ENCODE measurements at regions not wholly inside any gene's neighbourhood (a gene's known extent, or its start where the extent isn't known, plus 50 kb on each side); places are given as distances from the start of the nearest gene placed in this dataset.

- no peak overlapping the region for H3K4me3 ChIP-seq (replicated peaks; ENCODE audit: low read depth, low read length)
- no peak for TF ChIP-seq CTCF (IDR thresholded peaks at IDR 0.05; ENCODE audit: low read length, missing control alignments)
- DNase-seq (ENCODE audit: low read depth) = no peak
Measured at GRCh38 chr21:16367079-16367478, 637.3 kb downstream of the USP25 start.

DNA sequence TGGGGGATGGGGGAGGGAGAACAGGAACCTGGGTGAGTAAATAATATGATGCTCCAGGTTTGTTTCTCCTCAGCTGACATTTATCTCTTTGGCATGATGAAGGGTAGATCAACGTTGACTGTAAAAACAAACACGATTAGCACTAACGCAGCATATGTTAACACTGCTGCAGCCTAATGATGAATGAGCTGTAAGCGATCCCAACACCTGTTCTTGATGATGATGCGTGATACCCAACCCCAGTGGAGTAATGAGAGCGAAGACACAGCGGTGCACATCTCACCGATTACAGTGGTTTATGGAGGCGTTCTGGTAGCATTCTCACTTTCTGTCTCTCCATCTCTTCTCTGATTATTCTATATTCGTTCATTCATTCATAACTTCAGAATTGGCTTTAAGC, 640.4 kb downstream of the USP25 start:
- TF ChIP-seq CTCF (IDR thresholded peaks at IDR 0.05; ENCODE audit: low read length, missing control alignments) = no peak
- no peak for DNase-seq (ENCODE audit: low read depth)
- no peak overlapping the region for H3K4me3 ChIP-seq (replicated peaks; ENCODE audit: low read depth, low read length)

DNA sequence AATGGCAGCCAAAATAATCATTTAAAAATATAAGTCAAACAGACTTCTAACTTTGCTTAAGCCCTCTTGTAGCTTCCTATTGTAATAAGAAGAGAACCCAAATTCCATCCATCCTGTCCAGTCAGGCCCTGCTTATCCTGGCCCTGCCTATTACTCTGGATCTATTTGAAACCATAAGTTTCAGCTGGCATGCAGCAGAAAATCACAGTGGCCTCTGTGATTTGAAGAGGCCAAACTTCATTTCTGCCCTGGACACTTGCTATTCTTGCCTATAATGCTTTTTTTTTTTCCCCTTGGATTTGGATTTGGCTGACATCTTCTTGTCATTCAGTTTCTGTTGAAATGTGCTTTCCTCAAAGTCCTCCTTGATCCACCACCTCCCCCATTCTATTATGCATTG, 642.8 kb downstream of the USP25 start:
- H3K4me3 ChIP-seq (replicated peaks; ENCODE audit: low read depth, low read length) = no peak overlapping the region
- DNase-seq (ENCODE audit: low read depth) = no peak
- TF ChIP-seq CTCF (IDR thresholded peaks at IDR 0.05; ENCODE audit: low read length, missing control alignments) = no peak

GRCh38 chr21:16376673-16377072, 646.9 kb downstream of the USP25 start:
- no peak overlapping the region for H3K4me3 ChIP-seq (replicated peaks; ENCODE audit: low read depth, low read length)
- TF ChIP-seq CTCF (IDR thresholded peaks at IDR 0.05; ENCODE audit: low read length, missing control alignments) = no peak
- DNase-seq (ENCODE audit: low read depth) = no peak

DNA sequence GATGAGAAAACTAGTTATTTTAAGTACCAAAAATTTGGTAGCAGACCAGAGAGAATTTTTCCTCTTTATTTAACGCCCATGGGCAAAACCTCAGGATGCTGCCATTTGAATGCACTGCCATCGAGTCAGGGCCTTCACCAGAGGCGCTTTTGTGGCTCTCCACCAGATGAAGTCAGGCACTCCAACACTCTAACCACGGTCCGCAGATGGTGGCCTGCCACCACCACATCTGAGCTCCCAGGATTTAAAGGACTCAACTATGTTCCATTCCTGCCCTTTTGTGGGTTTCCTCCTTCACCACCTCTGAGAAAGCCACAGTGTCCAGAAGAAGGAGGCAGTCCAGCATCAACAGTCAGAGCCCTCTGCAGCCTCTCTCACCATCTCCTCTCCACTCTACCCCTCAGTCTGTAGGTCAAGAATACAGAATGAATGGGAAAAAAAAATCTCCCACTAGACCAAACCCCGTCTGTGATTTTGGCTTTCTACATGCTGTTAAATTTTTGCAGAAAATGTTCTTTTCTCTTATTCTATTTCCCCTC, 647.4 kb downstream of the USP25 start:
- DNase-seq (ENCODE audit: low read depth) = no peak
- no peak overlapping the region for H3K4me3 ChIP-seq (replicated peaks; ENCODE audit: low read depth, low read length)
- no peak for TF ChIP-seq CTCF (IDR thresholded peaks at IDR 0.05; ENCODE audit: low read length, missing control alignments)

GRCh38 chr21:16377857-16378256, 648.1 kb downstream of the USP25 start:
- TF ChIP-seq CTCF (IDR thresholded peaks at IDR 0.05; ENCODE audit: low read length, missing control alignments) = no peak
- no peak for DNase-seq (ENCODE audit: low read depth)
- H3K4me3 ChIP-seq (replicated peaks; ENCODE audit: low read depth, low read length) = no peak overlapping the region

DNA sequence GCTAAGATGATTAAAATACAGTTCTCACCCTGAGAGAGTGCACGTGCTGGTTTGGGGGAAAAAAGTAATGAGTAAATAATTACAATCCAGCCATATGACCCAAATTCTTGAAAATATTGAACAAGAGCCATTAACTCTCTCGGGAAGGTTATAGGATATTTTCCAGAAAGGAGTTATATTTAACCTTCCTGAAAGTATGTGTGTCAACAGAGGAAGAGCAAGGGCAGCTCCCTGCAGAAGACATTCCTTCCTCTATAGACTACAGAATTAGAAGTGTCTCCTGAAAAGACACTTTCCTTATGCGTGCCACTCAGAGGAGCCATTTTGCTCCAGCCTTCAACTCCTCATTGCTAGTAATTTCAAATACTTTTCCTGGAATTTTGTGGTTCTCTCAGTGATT, 648.7 kb downstream of the USP25 start:
- no peak overlapping the region for H3K4me3 ChIP-seq (replicated peaks; ENCODE audit: low read depth, low read length)
- TF ChIP-seq CTCF (IDR thresholded peaks at IDR 0.05; ENCODE audit: low read length, missing control alignments) = no peak
- DNase-seq (ENCODE audit: low read depth) = no peak

Measured in fibroblast of pulmonary artery (primary cell).